Peyer's patch (tissue), 4 donors: ENCODE measurements at regions not wholly inside any gene's neighbourhood (a gene's known extent, or its start where the extent isn't known, plus 50 kb on each side); places are given as distances from the start of the nearest gene placed in this dataset.

Experiments
- DNase-seq, 3 donors: peaks; one replicate each; pipeline ENCODE4 v3.0.0-alpha.2; 2017 to 2019
- H3K27ac ChIP-seq, 4 donors: fragments of 200-600 bp; sonication (generic); one replicate each; pipeline ENCODE4 v1.5.1; 2016 to 2019
- H3K27me3 ChIP-seq, 2 donors: fragments of 200-600 bp; sonication (generic); one replicate each; pipeline ENCODE4 v1.5.1; 2019
- H3K36me3 ChIP-seq, 3 donors: fragments of 200-600 bp; sonication (generic); one replicate each; pipeline ENCODE4 v1.5.1; 2016 to 2019
- H3K4me1 ChIP-seq, 4 donors: fragments of 200-600 bp; sonication (generic); one replicate each; pipeline ENCODE4 v1.5.1; 2016 to 2019
- H3K4me3 ChIP-seq, 4 donors: fragments of 200-600 bp; sonication (generic); 1 replicate in 3 of 4; 2 replicates in 1 of 4; pipeline ENCODE4 v1.5.1; 2016 to 2019; ENCODE audit warnings: mild to moderate bottlenecking in 1 of 4
- H3K9me3 ChIP-seq, 4 donors: fragments of 200-600 bp; sonication (generic); one replicate each; pipeline ENCODE4 v1.5.1; 2016 to 2019; ENCODE audit warnings: mild to moderate bottlenecking in 1 of 4
- POLR2A ChIP-seq, 2 donors: fragments of 450-650 bp; IDR thresholded peaks; one replicate each; pipeline ENCODE4 v1.5.1; 2017; ENCODE audit warnings: antibody characterized with exemption in 2 of 2, mild to moderate bottlenecking in 2 of 2, moderate library complexity in 2 of 2
- TF ChIP-seq, protein P1 (sequence below), 6 experiments: fragments of 450-650 bp in 4 of 6; fragments of 200-600 bp in 2 of 6; sonication (generic) in 1 of 6; IDR thresholded peaks; one replicate each; pipeline ENCODE4 v1.5.1; 2017 to 2019; ENCODE audit warnings: antibody characterized with exemption in 6 of 6, mild to moderate bottlenecking in 3 of 6, moderate library complexity in 1 of 6

DNA sequence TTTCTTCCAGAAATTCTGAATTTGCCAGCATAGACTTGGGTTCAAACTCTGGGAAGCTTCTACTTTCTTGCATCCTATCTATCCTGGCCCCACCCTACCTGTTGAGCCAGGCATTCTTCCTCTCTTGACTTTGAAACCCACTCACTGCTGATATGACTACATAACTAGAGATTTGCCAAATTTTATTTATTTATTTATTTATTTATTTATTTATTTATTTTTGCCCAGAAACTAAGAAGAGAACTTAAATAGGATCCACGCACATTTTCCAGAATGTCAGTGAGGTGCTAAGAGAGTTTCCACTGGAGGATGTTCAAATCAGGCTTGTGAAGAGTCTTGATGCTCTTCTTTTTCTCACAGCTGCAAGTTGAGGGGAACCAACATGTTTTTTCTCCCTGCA, 487.8 kb upstream of the PODXL start:
- TF ChIP-seq, protein P1, sequence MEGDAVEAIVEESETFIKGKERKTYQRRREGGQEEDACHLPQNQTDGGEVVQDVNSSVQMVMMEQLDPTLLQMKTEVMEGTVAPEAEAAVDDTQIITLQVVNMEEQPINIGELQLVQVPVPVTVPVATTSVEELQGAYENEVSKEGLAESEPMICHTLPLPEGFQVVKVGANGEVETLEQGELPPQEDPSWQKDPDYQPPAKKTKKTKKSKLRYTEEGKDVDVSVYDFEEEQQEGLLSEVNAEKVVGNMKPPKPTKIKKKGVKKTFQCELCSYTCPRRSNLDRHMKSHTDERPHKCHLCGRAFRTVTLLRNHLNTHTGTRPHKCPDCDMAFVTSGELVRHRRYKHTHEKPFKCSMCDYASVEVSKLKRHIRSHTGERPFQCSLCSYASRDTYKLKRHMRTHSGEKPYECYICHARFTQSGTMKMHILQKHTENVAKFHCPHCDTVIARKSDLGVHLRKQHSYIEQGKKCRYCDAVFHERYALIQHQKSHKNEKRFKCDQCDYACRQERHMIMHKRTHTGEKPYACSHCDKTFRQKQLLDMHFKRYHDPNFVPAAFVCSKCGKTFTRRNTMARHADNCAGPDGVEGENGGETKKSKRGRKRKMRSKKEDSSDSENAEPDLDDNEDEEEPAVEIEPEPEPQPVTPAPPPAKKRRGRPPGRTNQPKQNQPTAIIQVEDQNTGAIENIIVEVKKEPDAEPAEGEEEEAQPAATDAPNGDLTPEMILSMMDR (IDR thresholded peaks at IDR 0.05): no peak
- no peak for TF ChIP-seq POLR2A (IDR thresholded peaks at IDR 0.05)
- Histone ChIP-seq H3K9me3 (no peaks in the 10 kb centered on the region), H3K4me1 (no peaks in the 10 kb centered on the region)

DNA sequence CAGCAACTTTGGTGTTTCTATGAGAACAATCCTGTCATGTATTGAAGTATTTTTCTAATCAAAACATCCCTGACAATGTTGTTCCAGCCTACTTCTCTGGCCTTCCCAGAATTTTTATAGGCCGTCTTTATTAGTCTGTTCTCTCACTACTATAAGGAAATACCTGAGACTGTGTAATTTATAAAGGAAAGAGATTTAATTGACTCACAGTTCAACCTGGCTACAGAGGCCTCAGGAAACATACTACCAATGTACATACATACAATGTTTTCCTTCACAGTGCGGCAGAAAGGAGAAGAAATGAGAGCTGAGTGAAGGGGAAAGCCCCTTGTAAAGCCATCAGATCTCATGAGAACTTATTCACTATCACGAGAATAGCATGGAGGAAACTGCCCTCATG, 484.7 kb upstream of the PODXL start:
- Histone ChIP-seq H3K36me3 (no peaks in the 10 kb centered on the region), H3K9me3 (no peaks in the 10 kb centered on the region), H3K27me3 (no peaks in the 10 kb centered on the region), H3K4me1 (no peaks in the 10 kb centered on the region), H3K4me3 (no peak overlapping the region), H3K27ac (no peak overlapping the region)
- no peak for DNase-seq
- TF ChIP-seq POLR2A (IDR thresholded peaks at IDR 0.05): no peak
- TF ChIP-seq, protein P1 (IDR thresholded peaks at IDR 0.05): no peak

More for the DNA sequence above, 487.8 kb upstream of the PODXL start:
- H3K4me3 ChIP-seq: no peak overlapping the region
- H3K27me3 ChIP-seq: no peaks in the 10 kb centered on the region
- no peaks in the 10 kb centered on the region for H3K36me3 ChIP-seq
- DNase-seq: no peak
- no peak overlapping the region for H3K27ac ChIP-seq

- Histone ChIP-seq H3K27ac (no peak overlapping the region), H3K4me3 (no peak overlapping the region), H3K9me3 (no peaks in the 10 kb centered on the region), H3K4me1 (no peaks in the 10 kb centered on the region), H3K27me3 (no peaks in the 10 kb centered on the region), H3K36me3 (no peaks in the 10 kb centered on the region)
- TF ChIP-seq, protein P1 (IDR thresholded peaks at IDR 0.05): no peak
- no peak for TF ChIP-seq POLR2A (IDR thresholded peaks at IDR 0.05)
- DNase-seq: no peak
These were observed 479.3 kb upstream of the PODXL start for GRCh38 chr7:132035517-132036362.

DNA sequence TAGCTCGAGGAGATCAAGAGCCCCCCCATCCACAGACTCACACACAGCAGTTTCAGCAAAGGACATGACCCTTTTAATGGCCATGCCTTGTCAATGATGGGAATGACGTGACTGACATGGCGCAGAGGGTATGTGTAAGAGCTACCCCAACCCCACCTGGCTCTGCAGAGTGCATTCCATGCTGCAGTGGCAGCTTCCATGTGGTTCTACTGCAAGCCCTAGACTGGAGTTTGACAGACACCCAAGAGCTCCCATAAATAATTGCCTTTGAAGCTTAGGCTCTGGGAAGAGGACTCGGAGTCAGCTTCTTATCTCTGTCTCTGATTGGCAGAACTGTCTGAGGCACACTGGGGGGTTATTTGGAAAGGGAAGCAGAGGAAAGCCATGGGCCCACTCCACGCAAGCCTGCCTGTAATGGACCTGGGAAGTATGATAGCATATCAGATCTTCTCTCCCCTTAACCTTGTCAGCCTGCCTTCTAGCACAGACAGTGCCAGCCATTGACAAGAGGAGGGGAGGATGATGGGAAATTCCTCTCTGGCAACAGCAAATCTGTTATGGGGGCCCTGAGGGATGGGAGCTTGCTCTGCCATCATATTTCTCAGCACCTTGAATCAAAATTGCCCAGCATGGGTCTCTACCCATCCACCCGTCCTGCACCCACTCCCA, 478.5 kb upstream of the PODXL start:
- Histone ChIP-seq H3K36me3 (no peaks in the 10 kb centered on the region), H3K27ac (no peak overlapping the region), H3K4me3 (no peak overlapping the region), H3K27me3 (no peaks in the 10 kb centered on the region), H3K9me3 (no peaks in the 10 kb centered on the region), H3K4me1 (no peaks in the 10 kb centered on the region)
- no peak for DNase-seq
- TF ChIP-seq, protein P1 (IDR thresholded peaks at IDR 0.05): no peak
- TF ChIP-seq POLR2A (IDR thresholded peaks at IDR 0.05): no peak

DNA sequence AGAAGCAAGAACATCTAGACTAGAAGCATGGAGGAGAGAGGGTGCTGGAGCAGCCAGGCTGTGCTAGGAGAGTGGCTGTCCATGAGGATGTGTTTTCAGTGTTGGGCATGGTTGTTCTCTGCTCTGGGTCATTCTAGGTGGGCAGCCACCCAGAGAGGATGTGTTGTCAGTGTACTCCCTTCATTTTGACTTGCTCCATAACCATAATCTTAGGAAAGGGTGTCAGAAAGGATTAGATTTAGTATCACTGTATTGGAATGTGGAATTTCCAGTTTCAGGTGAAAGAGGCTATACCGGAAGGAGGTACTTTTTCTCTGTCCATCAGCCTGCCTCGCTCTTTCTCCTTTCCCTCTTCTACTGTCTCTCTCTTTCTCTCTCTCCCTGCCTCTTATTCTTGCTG, 474.5 kb upstream of the PODXL start:
- Histone ChIP-seq H3K9me3 (no peaks in the 10 kb centered on the region), H3K36me3 (no peaks in the 10 kb centered on the region), H3K4me3 (no peak overlapping the region), H3K27ac (no peak overlapping the region), H3K27me3 (no peaks in the 10 kb centered on the region), H3K4me1 (no peaks in the 10 kb centered on the region)
- no peak for DNase-seq
- no peak for TF ChIP-seq POLR2A (IDR thresholded peaks at IDR 0.05)
- TF ChIP-seq, protein P1 (IDR thresholded peaks at IDR 0.05): no peak
